Ishikawa (cell line): ENCODE measurements at regions not wholly inside any gene's neighbourhood (a gene's known extent, or its start where the extent isn't known, plus 50 kb on each side); places are given as distances from the start of the nearest gene placed in this dataset.

Experiments used
- CEBPB ChIP-seq: IDR thresholded peaks from 2 replicates; pipeline ENCODE4 v1.6.1; 2012
- CREB1 ChIP-seq: IDR thresholded peaks from 2 replicates; pipeline ENCODE4 v1.6.1; 2012; ENCODE audit warnings: low read depth
- EGR1 ChIP-seq: IDR thresholded peaks from 2 replicates; pipeline ENCODE4 v1.6.1; 2012
- EP300 ChIP-seq: IDR thresholded peaks from 2 replicates; pipeline ENCODE4 v1.6.1; 2012; ENCODE audit warnings: borderline replicate concordance
- FOXM1 ChIP-seq: IDR thresholded peaks from 2 replicates; pipeline ENCODE4 v1.6.1; 2012; ENCODE audit warnings: low read depth, borderline replicate concordance
- NFIC ChIP-seq: IDR thresholded peaks from 2 replicates; pipeline ENCODE4 v1.6.1; 2012
- RAD21 ChIP-seq: IDR thresholded peaks from 2 replicates; pipeline ENCODE4 v1.6.1; 2012; ENCODE audit warnings: low read depth
- TAF1 ChIP-seq: IDR thresholded peaks from 2 replicates; pipeline ENCODE4 v1.6.1; 2012; ENCODE audit warnings: low read depth, mild to moderate bottlenecking
- TCF12 ChIP-seq: IDR thresholded peaks from 2 replicates; pipeline ENCODE4 v1.6.1; 2012; ENCODE audit warnings: low read depth
- TEAD4 ChIP-seq: IDR thresholded peaks from 2 replicates; pipeline ENCODE4 v1.6.1; 2012
- YY1 ChIP-seq: IDR thresholded peaks from 2 replicates; pipeline ENCODE4 v1.6.1; 2012; ENCODE audit warnings: low read depth
- ZBTB7A ChIP-seq: IDR thresholded peaks from 2 replicates; pipeline ENCODE4 v1.6.1; 2012; ENCODE audit warnings: low read depth
- TF ChIP-seq, protein P1 (sequence below): IDR thresholded peaks from 2 replicates; pipeline ENCODE4 v1.6.1; 2012; ENCODE audit warnings: low read depth, mild to moderate bottlenecking
- TF ChIP-seq, protein P2 (sequence below): IDR thresholded peaks from 2 replicates; pipeline ENCODE4 v1.6.1; 2012
- TF ChIP-seq, protein P3 (sequence below): IDR thresholded peaks from 2 replicates; pipeline ENCODE4 v1.6.1; 2012

DNA sequence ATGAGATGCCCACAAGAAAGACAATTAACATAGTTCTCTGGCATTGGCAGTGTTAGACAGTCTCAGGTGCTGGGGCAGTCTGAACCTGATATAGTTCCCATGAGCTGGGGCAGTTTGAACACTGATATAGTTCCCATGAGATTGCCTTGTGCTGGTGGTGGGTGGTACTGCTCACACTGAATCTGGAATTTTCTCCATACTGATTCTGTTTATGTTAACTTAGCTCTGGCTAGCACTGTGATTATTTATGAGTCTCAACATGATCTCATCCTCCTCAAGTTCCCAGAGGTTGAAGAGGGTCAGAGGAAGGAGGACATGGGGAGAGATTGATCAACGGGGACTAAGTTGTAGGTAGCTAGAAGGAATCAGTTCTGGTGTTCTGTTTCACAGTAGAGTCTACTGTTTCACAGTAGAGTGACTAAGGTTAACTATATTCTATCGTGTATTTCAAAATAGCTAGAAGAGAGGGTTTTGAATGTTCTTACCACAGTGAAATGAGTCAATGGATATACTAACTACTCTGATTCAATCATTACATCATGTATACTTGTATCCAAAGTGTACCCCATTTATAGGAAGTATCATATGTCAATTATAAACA is 379.9 kb downstream of the ADAM29 start:
- TF ChIP-seq EGR1 (no peak), EP300 (no peak), FOXM1 (no peak), ZBTB7A (no peak), CEBPB (no peak), RAD21 (no peak), NFIC (no peak), YY1 (no peak), TAF1 (no peak), TEAD4 (no peak)
- TF ChIP-seq, protein P1, sequence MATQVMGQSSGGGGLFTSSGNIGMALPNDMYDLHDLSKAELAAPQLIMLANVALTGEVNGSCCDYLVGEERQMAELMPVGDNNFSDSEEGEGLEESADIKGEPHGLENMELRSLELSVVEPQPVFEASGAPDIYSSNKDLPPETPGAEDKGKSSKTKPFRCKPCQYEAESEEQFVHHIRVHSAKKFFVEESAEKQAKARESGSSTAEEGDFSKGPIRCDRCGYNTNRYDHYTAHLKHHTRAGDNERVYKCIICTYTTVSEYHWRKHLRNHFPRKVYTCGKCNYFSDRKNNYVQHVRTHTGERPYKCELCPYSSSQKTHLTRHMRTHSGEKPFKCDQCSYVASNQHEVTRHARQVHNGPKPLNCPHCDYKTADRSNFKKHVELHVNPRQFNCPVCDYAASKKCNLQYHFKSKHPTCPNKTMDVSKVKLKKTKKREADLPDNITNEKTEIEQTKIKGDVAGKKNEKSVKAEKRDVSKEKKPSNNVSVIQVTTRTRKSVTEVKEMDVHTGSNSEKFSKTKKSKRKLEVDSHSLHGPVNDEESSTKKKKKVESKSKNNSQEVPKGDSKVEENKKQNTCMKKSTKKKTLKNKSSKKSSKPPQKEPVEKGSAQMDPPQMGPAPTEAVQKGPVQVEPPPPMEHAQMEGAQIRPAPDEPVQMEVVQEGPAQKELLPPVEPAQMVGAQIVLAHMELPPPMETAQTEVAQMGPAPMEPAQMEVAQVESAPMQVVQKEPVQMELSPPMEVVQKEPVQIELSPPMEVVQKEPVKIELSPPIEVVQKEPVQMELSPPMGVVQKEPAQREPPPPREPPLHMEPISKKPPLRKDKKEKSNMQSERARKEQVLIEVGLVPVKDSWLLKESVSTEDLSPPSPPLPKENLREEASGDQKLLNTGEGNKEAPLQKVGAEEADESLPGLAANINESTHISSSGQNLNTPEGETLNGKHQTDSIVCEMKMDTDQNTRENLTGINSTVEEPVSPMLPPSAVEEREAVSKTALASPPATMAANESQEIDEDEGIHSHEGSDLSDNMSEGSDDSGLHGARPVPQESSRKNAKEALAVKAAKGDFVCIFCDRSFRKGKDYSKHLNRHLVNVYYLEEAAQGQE = no peak

DNA sequence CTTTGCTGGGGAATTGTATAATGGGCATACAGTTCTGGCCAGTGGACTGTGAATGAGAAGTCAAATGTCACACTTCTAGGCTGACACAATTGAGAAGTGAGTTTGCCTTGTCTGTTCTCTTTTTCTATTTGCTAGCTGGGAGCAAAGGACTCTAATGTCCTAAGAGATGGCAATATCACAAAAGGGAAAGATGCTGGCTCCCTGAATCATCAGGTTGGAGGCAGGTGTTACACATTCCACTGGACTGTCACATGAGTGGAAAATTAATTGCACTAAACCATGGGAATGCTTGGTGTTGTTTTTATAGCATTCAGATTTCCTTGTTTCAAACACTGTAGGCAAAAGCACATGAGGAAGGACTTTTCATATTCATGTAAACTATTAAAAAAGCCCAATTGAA is 388.3 kb downstream of the ADAM29 start:
- TF ChIP-seq TAF1 (no peak), ZBTB7A (no peak), NFIC (no peak), CREB1 (no peak)
- TF ChIP-seq, protein P2, sequence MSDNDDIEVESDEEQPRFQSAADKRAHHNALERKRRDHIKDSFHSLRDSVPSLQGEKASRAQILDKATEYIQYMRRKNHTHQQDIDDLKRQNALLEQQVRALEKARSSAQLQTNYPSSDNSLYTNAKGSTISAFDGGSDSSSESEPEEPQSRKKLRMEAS = no peak

DNA sequence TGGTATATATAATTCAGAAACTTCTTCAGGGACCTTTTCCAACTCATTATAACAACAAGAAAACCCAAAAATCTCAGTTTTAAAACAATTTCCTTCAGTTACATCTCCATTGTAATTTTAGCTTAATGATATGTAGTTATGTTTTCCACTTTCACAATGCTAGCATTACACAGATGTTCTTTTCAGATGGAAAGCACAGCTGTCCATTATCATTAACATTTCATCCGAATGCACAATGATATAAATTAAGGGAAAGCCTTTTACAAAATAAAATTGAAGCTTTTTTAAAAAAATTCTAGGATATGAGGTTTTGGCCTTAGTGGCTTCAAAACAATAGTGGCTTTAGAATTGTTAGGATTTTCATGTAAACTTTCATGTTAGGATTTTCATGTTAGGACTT is 389.2 kb downstream of the ADAM29 start:
- no peak for TF ChIP-seq EGR1
- TF ChIP-seq, protein P1 = no peak
- no peak for TF ChIP-seq YY1
- TF ChIP-seq TEAD4 = no peak
- TF ChIP-seq EP300 = no peak
- no peak for TF ChIP-seq CREB1
- TF ChIP-seq, protein P3, sequence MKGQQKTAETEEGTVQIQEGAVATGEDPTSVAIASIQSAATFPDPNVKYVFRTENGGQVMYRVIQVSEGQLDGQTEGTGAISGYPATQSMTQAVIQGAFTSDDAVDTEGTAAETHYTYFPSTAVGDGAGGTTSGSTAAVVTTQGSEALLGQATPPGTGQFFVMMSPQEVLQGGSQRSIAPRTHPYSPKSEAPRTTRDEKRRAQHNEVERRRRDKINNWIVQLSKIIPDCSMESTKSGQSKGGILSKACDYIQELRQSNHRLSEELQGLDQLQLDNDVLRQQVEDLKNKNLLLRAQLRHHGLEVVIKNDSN = no peak
- TF ChIP-seq CEBPB = no peak
- TF ChIP-seq NFIC = no peak

DNA sequence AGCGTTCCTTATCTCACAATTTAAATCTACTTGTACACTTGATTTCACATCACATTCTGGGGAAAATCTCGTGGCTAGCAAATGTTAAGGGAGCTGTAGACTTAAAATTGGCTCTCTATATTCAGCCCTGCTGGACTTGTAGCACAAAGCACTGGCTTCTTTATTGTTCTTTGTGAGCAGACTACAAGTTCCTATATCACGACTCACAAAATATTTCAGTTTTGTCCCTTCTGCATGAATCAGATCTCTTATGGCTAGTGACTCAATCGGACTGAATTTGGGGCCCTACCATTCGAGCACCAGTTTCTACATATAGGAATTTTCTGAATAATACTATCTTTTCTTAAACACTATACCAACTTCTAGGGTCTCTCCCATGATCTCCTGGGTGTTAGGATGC is 390.1 kb downstream of the ADAM29 start:
- TF ChIP-seq ZBTB7A (no peak), FOXM1 (no peak), TAF1 (no peak)

DNA sequence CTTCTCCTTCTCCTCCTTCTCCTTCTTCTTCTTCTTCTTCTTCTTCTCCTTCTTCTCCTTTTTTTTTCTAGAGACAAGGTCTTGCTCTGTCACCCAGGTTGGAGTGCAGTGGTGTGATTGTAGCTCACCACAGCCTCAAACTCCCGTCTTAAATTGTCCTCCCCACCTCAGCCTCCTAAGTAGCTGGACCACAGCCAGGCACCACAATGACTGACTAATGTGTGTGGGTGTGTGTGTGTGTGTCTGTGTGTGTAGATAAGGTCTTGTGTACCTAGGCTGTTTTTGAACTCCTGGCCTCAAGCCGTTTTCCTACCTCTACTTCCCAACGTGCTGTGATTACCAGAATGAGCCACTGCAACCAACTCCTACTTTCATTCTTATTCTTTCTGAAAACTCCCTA is 390.9 kb downstream of the ADAM29 start:
- TF ChIP-seq, protein P3 = no peak
- TF ChIP-seq TAF1 (no peak), EGR1 (no peak), CEBPB (no peak), CREB1 (no peak), TCF12 (no peak), ZBTB7A (no peak), YY1 (no peak), EP300 (no peak), FOXM1 (no peak), NFIC (no peak), TEAD4 (no peak), RAD21 (no peak)
- TF ChIP-seq, protein P1 = no peak
- TF ChIP-seq, protein P2 = no peak
